ENCODE measurements at regions not wholly inside any gene's neighbourhood (a gene's known extent, or its start where the extent isn't known, plus 50 kb on each side); places are given as distances from the start of the nearest gene placed in this dataset.

DNA sequence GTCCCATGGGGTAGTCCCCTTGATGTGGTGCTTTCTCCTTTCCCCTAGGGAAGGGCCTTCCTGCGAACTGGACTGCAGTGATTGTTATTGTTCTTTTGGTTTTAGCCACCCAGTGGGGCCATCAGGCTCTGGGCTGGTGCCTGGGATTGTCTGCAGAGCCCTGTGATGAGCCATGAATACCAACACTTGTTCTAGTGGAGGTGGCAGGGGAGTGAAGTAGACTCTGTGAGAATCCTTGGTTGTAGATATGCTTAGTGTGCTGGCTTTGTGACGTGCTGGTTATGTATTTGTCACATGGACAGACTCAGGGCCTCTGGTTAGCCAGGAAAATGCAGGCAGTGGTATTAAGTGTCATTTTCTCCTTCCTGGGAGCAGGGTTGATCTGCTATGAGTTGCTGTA, 51.8 kb upstream of the NDUFB4 start:
- no peak overlapping the region for H3K27ac Mint-ChIP-seq
- H3K9me3 ChIP-seq (ENCODE audit: control extremely low read depth in 1 of 3, control insufficient read depth in 2 of 3, insufficient read depth in 1 of 3, low read length in 2 of 3), result peaks cover 1 to 19% (median 14%) of the 10 kb centered on the region in 3 donors

GRCh38 chr3:120536642-120537041, 59.5 kb upstream of the NDUFB4 start:
- POLR2A ChIA-PET, result no interaction called here
- no peak overlapping the region for H3K4me3 Mint-ChIP-seq
- H3K9me3 Mint-ChIP-seq (ENCODE audit: insufficient read depth), result peaks cover 9% of the 10 kb centered on the region
- ATAC-seq (ENCODE audit: low read depth) (no peak), DNase-seq (no peak)
- Histone ChIP-seq H3K27me3 (replicated peaks in 1 of 4; ENCODE audit: control extremely low read depth in 1 of 4, control insufficient read depth in 3 of 4, insufficient read depth in 4 of 4, low read length in 3 of 4) (no peaks in the 10 kb centered on the region), H3K4me3 (ENCODE audit: control extremely low read depth in 1 of 5, extremely low read depth in 1 of 5, insufficient read depth in 1 of 5, low read depth in 2 of 5, low read length in 4 of 5) (no peak overlapping the region), H4K20me1 (ENCODE audit: control insufficient read depth, insufficient read depth, low read length, poor library complexity, severe bottlenecking) (no peaks in the 10 kb centered on the region), H3K9ac (ENCODE audit: low read length) (no peak overlapping the region), H3K79me2 (ENCODE audit: control insufficient read depth, insufficient read depth, low read length) (no peaks in the 10 kb centered on the region), H3K27ac (ENCODE audit: low read length in 2 of 2) (no peak overlapping the region), H3K4me1 (ENCODE audit: control insufficient read depth in 2 of 2, insufficient read depth in 2 of 2, low read length in 2 of 2) (no peaks in the 10 kb centered on the region), H3K4me2 (replicated peaks; ENCODE audit: low read depth, low read length, poor library complexity, severe bottlenecking) (no peak overlapping the region), H3K36me3 (replicated peaks in 1 of 2; ENCODE audit: control extremely low read depth in 1 of 2, control insufficient read depth in 1 of 2, extremely low read depth in 1 of 2, insufficient read depth in 2 of 2, low read length in 1 of 2) (no peaks in the 10 kb centered on the region), H2AFZ (ENCODE audit: insufficient read depth, low read depth, low read length, poor library complexity, severe bottlenecking) (no peak overlapping the region), H3K9me3 (ENCODE audit: control extremely low read depth in 1 of 3, control insufficient read depth in 2 of 3, insufficient read depth in 1 of 3, low read length in 2 of 3) (peaks cover 0 to 17% (median 4%) of the 10 kb centered on the region in 3 donors)
- intact Hi-C loops (cut with micrococcal nuclease), result no loop called here
- WGBS (ENCODE audit: insufficient coverage), result 70% methylated on average over 2 of the region's 3 CpGs
- CTCF ChIA-PET, result no interaction called here
- TF ChIP-seq, protein P1, sequence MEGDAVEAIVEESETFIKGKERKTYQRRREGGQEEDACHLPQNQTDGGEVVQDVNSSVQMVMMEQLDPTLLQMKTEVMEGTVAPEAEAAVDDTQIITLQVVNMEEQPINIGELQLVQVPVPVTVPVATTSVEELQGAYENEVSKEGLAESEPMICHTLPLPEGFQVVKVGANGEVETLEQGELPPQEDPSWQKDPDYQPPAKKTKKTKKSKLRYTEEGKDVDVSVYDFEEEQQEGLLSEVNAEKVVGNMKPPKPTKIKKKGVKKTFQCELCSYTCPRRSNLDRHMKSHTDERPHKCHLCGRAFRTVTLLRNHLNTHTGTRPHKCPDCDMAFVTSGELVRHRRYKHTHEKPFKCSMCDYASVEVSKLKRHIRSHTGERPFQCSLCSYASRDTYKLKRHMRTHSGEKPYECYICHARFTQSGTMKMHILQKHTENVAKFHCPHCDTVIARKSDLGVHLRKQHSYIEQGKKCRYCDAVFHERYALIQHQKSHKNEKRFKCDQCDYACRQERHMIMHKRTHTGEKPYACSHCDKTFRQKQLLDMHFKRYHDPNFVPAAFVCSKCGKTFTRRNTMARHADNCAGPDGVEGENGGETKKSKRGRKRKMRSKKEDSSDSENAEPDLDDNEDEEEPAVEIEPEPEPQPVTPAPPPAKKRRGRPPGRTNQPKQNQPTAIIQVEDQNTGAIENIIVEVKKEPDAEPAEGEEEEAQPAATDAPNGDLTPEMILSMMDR (IDR thresholded peaks at IDR 0.05), result no peak
- no peak for TF ChIP-seq EZH2 (IDR thresholded peaks at IDR 0.05; ENCODE audit: borderline replicate concordance, insufficient read depth, low read depth, low read length, poor library complexity, severe bottlenecking)
- H3K27me3 Mint-ChIP-seq, result peaks cover 24% of the 10 kb centered on the region
- no peaks in the 10 kb centered on the region for H3K4me1 Mint-ChIP-seq
- H3K27ac Mint-ChIP-seq, result no peak overlapping the region

More for the DNA sequence above, 51.8 kb upstream of the NDUFB4 start:
- H3K4me1 Mint-ChIP-seq, result no peaks in the 10 kb centered on the region
- no peaks in the 10 kb centered on the region for H4K20me1 ChIP-seq (ENCODE audit: control insufficient read depth, insufficient read depth, low read length, poor library complexity, severe bottlenecking)
- H3K4me1 ChIP-seq (ENCODE audit: control insufficient read depth in 2 of 2, insufficient read depth in 2 of 2, low read length in 2 of 2), result no peaks in the 10 kb centered on the region
- H3K27me3 Mint-ChIP-seq, result peaks cover 35% of the 10 kb centered on the region
- H3K9ac ChIP-seq (ENCODE audit: low read length), result no peak overlapping the region
- H2AFZ ChIP-seq (ENCODE audit: insufficient read depth, low read depth, low read length, poor library complexity, severe bottlenecking), result no peak overlapping the region
- ChIA-PET POLR2A (no interaction called here), CTCF (interaction anchor here (1.5 to 2.3 kb wide), 2 partner anchors 17 to 23 kb away, joined by 4 to 6 read pairs; no protein-coding TSS in a partner anchor)
- 79% methylated on average over 2 of the region's 2 CpGs for WGBS (ENCODE audit: insufficient coverage)
- H3K27ac ChIP-seq (ENCODE audit: low read length in 2 of 2), result no peak overlapping the region
- intact Hi-C loops (cut with micrococcal nuclease), result no loop called here
- DNase-seq, result no peak
- no peak overlapping the region for H3K4me3 Mint-ChIP-seq
- TF ChIP-seq, protein P1 (IDR thresholded peaks at IDR 0.05), result no peak
- no peak for TF ChIP-seq EZH2 (IDR thresholded peaks at IDR 0.05; ENCODE audit: borderline replicate concordance, insufficient read depth, low read depth, low read length, poor library complexity, severe bottlenecking)
- H3K9me3 Mint-ChIP-seq (ENCODE audit: insufficient read depth), result peaks cover 15% of the 10 kb centered on the region
- no peak overlapping the region for H3K4me3 ChIP-seq (ENCODE audit: control extremely low read depth in 1 of 5, extremely low read depth in 1 of 5, insufficient read depth in 1 of 5, low read depth in 2 of 5, low read length in 4 of 5)
- H3K27me3 ChIP-seq (replicated peaks in 1 of 4; ENCODE audit: control extremely low read depth in 1 of 4, control insufficient read depth in 3 of 4, insufficient read depth in 4 of 4, low read length in 3 of 4), result peaks cover 0 to 6% (median 3%) of the 10 kb centered on the region in 4 experiments
- H3K4me2 ChIP-seq (replicated peaks; ENCODE audit: low read depth, low read length, poor library complexity, severe bottlenecking), result no peak overlapping the region
- H3K36me3 ChIP-seq (replicated peaks in 1 of 2; ENCODE audit: control extremely low read depth in 1 of 2, control insufficient read depth in 1 of 2, extremely low read depth in 1 of 2, insufficient read depth in 2 of 2, low read length in 1 of 2), result no peaks in the 10 kb centered on the region
- no peak for ATAC-seq (ENCODE audit: low read depth)
- H3K79me2 ChIP-seq (ENCODE audit: control insufficient read depth, insufficient read depth, low read length), result no peaks in the 10 kb centered on the region
